Effector CD8-positive, alpha-beta T cell (primary cell): ENCODE measurements at regions not wholly inside any gene's neighbourhood (a gene's known extent, or its start where the extent isn't known, plus 50 kb on each side); places are given as distances from the start of the nearest gene placed in this dataset.

Experiments used
- DNase-seq: peaks from one replicate; lab custom pipeline; 2025; lab: John Stamatoyannopoulos, UW

GRCh38 chr13:73462241-73462640, 403.4 kb downstream of the KLF5 start:
- DNase-seq, result no peak

GRCh38 chr13:73451221-73452029, 392.6 kb downstream of the KLF5 start:
- no peak for DNase-seq

GRCh38 chr13:73450583-73450982, 391.8 kb downstream of the KLF5 start:
- no peak for DNase-seq

- no peak for DNase-seq
Measured at GRCh38 chr13:73449252-73449651, 390.4 kb downstream of the KLF5 start.

- DNase-seq, result no peak
Measured at GRCh38 chr13:73440296-73440895, 381.6 kb downstream of the KLF5 start.

GRCh38 chr13:73433890-73434289, 375.1 kb downstream of the KLF5 start:
- no peak for DNase-seq

GRCh38 chr13:73433458-73433857, 374.7 kb downstream of the KLF5 start:
- DNase-seq, result no peak

- DNase-seq, result no peak
Measured at GRCh38 chr13:73429701-73430100, 370.9 kb downstream of the KLF5 start.

- no peak for DNase-seq
Measured at GRCh38 chr13:73428706-73429105, 369.9 kb downstream of the KLF5 start.

- no peak for DNase-seq
Measured at GRCh38 chr13:73428137-73428536, 369.3 kb downstream of the KLF5 start.

GRCh38 chr13:73422973-73423372, 364.2 kb downstream of the KLF5 start:
- DNase-seq, result no peak

- no peak for DNase-seq
Measured at GRCh38 chr13:73421310-73421912, 362.6 kb downstream of the KLF5 start.

GRCh38 chr13:73419186-73419585, 360.4 kb downstream of the KLF5 start:
- DNase-seq, result no peak

- DNase-seq, result no peak
Measured at GRCh38 chr13:73417012-73417615, 358.3 kb downstream of the KLF5 start.

- no peak for DNase-seq
Measured at GRCh38 chr13:73416093-73416492, 357.3 kb downstream of the KLF5 start.

GRCh38 chr13:73413656-73414055, 354.9 kb downstream of the KLF5 start:
- DNase-seq, result no peak

GRCh38 chr13:73412933-73413332, 354.1 kb downstream of the KLF5 start:
- DNase-seq, result no peak

GRCh38 chr13:73411067-73411809, 352.4 kb downstream of the KLF5 start:
- DNase-seq, result no peak

- no peak for DNase-seq
Measured at GRCh38 chr13:73406454-73406853, 347.6 kb downstream of the KLF5 start.

- no peak for DNase-seq
Measured at GRCh38 chr13:73404581-73404980, 345.8 kb downstream of the KLF5 start.

- DNase-seq, result no peak
Measured at GRCh38 chr13:73403355-73404120, 344.7 kb downstream of the KLF5 start.
